Stimulated activated naive CD8-positive, alpha-beta T cell treated with anti-CD3 and anti-CD28 coated beads, Interleukin-15, Interleukin-2, amounts not matched to agents 100 U/mL and 50 U/mL, for 24 hours (primary cell): ENCODE measurements at regions not wholly inside any gene's neighbourhood (a gene's known extent, or its start where the extent isn't known, plus 50 kb on each side); places are given as distances from the start of the nearest gene placed in this dataset.

Experiments used
- ATAC-seq: fragments of 150-1000 bp; cut with Tn5 transposase; one replicate; pipeline ENCODE4 v1.10.0; 2021
- DNase-seq: peaks from one replicate; pipeline ENCODE4 v3.0.0; 2021

- ATAC-seq: no peak
- no peak for DNase-seq
These were observed 289.7 kb downstream of the FOXL1 start for GRCh38 chr16:86868070-86868469.

DNA sequence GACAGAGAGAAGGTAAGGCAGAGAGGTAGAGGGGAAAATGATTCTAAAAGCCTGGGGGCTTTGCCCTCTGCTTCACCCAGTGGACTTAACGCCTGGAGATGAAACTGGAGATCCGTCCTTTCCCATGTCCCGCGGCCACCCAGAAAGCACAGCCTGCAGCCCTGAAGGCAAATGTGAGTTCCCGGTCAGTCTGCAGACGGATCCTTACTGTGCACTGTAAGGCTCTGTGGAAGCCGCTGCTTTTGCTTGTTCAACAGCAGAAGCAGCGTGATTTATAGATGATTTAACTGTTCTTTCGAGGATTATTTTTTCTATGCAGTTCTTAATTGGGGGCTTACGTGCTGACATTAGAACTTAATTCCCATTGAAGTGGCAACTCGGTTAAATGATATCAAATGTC is 290.4 kb downstream of the FOXL1 start:
- no peak for ATAC-seq

DNA sequence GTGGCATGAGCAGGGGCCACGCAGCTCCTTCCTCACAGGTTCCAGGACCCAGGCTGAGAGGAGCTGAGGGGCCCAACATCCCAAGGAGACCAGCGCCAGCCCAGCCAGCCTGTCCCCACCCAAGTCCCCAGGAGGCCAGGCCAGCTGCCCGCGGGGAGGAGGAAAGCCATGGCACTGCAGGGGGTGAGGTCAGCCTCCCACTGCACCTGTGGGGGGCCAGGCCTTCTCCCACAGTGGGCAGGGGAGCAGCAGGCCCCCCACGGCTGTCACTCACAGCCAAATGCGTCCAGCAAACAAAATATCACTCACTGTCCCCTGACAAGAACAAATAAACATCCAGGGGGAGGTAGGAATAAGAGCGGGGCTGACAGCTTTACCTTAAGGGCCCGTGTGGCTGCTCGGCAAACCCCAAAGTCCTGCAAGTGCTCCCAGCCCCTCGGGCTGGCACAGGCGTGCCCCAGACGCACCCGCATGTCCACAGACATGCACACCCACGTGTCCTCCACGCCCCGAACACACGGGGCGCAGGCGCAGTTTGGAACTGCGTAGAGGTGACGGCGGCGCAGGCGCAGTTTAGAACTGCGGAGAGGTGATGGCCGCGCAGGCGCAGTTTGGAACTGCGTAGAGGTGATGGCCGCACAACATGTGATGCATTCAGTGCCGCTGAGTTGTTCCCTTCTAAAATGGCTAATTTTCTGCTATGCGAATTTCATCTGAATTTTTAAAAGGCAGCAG is 291.1 kb downstream of the FOXL1 start:
- no peak for ATAC-seq
- no peak for DNase-seq

More for the DNA sequence above, 290.4 kb downstream of the FOXL1 start:
- no peak for DNase-seq

DNA sequence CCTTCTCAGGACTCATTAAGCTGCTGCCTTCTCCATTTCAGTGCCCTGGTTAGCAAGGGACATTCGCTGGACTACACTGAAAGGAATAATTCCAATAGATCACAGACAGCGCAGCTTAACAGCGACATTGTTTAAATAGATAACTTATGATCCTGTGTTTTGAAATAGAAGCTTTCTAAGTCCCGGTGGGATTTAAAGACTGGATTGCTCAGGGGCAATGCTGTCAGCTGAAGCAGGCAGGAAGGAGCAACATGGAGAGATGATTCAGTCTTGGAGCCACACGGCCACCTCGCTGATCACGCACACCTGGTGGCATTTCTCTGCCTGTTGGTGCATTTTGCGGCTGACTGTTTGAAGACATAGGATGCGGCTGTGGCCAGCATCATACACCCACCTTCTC is 292.0 kb downstream of the FOXL1 start:
- ATAC-seq (no peak), DNase-seq (no peak)

GRCh38 chr16:86872131-86872530 is 293.8 kb downstream of the FOXL1 start:
- ATAC-seq: no peak
- DNase-seq: no peak

GRCh38 chr16:86872833-86873232 is 294.5 kb downstream of the FOXL1 start:
- DNase-seq: no peak
- no peak for ATAC-seq

- DNase-seq (peak; percentile 52), ATAC-seq (peak; percentile 49)
These were observed 295.8 kb downstream of the FOXL1 start for GRCh38 chr16:86874141-86874540.

GRCh38 chr16:86876499-86876898 is 298.1 kb downstream of the FOXL1 start:
- no peak for ATAC-seq

DNA sequence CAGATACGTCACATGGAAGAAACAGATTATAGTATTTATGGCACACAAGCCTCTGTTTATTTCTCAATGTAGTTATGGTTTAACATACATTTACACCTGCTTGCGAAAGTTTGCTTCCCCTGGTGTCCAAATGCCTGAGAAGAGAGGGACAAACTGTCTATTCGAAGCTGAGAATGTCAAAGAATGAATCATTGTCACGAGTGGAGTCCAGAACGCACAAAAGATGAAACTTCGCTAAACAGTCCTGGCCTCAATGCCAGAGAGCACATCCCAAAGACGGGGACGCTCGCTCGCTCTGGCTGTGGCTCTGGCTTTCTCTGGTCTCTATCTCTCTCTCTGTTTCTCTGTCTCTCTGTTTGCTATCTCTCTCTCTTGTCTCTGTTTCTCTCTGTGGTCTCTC is 298.8 kb downstream of the FOXL1 start:
- no peak for ATAC-seq

More at GRCh38 chr16:86876499-86876898, 298.1 kb downstream of the FOXL1 start:
- DNase-seq: no peak

GRCh38 chr16:86877835-86878234 is 299.5 kb downstream of the FOXL1 start:
- no peak for DNase-seq
- ATAC-seq: no peak

More for the DNA sequence above, 298.8 kb downstream of the FOXL1 start:
- DNase-seq: no peak

- ATAC-seq (no peak), DNase-seq (no peak)
These were observed 300.1 kb downstream of the FOXL1 start for GRCh38 chr16:86878236-86879080.

DNA sequence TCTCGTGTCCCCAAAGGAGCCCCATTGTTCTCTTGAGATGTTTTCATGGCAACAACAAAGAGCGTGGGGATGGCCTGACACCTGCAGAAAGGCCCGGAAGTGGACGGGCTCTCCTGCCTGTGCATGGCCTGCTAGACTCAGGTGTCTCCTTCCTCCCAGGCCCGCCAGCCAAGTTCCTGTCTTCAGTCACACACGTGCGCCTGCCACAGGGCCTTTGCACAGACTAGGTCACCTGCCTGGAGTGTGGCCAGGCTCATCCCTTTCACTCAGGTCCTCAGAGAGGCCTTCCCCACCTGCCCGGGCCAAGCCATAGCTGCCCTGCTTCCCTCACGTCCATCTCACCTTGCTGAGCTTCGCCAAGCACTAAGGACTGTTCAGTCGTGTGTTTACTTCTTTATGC is 300.9 kb downstream of the FOXL1 start:
- no peak for ATAC-seq
- DNase-seq: no peak

DNA sequence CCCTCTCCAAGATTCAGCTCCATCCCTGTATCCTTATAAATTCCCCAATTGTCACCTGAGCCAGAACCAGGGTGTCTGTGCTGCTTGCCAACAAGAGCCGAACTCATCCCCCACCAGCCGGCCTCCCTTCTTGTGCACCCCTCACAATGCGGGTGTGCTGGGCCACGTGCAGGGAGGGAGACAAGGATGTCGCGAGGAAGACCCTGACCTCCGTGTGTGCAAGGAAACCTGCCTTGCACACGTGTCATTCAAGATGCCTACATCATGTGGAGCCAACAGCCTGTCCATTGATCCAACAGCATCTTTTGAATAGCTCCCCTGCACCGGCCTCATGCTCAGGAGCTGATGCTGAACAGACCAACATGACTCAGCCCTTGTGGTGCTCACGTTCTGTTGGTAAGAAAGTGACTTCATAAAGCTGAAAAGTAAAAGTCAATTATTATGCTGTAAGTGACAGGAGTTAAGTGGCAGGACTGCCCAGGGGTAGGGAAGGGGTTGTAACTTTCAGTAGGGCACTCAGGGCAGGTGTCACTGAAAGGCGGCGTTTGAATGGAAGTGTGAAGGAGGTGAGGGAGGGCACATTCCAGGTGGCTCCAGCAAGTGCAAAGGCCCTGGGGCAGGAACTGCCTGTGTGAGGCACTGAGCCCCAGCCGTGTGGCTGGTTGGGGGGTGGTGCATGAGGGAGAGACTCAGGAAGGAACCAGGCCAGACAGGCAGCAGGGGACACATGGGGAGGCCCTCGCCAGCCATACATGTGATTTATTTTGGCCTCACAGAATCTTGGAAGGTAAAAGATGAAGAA is 302.2 kb downstream of the FOXL1 start:
- ATAC-seq (no peak), DNase-seq (no peak)

DNA sequence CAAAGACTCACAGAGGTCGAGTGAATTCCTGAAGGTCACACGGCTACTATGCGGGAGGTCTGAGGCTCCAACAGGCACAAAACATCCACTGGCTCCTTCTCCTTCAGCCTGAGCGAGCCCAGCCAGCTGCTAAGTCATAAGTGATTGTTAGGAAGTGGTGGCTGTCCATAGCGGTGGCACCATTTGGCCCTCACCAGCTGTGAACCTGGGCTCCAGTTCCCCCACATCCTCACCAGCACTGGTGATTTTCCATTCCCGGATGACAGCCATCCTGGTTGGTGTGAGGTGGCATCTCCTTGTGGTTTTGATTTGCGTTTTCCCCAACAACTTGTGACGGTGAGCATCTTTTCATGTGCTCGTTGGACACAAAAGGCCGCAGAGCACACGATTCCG is 302.8 kb downstream of the FOXL1 start:
- ATAC-seq (no peak), DNase-seq (no peak)

DNA sequence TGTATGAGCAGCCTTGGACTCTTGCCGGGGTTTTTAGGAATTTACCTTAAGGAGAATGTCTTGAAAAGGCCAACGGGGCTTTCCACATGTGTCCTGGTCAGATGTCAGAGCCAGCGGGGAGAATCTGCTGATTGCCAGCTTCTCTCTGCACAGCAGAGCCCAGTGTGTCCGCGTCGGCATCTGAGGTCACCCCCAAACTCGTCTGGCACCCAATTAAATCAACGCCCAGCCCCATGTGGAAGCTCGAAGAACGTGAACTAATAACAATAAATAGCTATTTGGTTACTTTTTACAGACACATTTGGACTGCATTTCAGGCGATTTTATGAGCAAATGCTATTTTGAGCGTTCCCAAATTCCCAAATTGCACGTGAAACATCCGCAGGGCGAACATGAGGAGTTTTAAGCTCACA is 303.5 kb downstream of the FOXL1 start:
- ATAC-seq (no peak), DNase-seq (no peak)

- ATAC-seq (no peak), DNase-seq (no peak)
These were observed 304.4 kb downstream of the FOXL1 start for GRCh38 chr16:86882586-86883280.

DNA sequence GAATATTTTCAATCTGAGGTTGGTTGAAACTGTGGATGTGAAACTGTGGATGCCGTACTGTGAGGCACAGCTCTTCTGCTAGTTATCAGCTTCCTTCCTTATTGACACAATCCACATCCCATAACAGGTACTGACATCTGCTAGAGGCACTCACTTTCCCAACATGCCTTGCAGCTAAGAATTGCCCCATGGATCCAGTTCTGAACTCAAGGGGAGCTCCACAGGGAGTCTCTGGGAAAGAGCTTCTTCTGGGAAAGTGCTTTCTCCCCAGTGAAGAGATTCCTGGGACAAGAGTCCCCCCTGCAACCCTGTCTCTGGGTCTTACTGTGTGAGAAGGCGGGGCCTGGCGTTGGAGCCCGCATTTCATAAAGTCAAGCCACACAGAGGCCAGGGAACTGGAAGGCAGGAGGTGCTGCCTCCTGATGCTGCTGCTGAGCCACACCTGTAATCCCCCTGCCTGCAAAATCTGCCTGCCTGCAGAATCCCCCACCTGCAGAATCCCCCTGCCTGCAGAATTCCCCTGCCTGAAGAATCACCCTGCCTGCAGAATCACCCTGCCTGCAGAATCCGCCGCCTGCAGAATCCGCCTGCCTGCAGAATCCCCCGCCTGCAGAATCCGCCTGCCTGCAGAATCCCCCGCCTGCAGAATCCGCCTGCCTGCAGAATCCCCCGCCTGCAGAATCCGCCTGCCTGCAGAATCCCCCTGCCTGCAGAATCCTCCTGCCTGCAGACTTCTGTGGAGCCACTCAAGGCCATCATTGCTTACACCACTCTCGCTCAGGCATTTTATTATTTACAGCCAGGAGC is 305.4 kb downstream of the FOXL1 start:
- ATAC-seq (no peak), DNase-seq (no peak)

DNA sequence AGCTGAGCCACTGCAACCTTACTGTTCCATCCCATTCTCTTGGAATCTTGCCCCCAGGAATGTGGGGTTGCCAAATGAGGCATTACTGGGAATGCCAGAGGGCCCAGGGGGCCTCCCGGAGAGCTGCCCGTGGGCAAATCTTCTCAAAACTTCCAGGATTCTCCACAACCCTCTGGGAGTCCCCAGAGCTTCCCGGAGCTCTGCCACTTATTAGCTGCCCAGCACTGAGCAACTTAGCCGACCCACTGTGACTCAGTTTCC is 306.0 kb downstream of the FOXL1 start:
- ATAC-seq (no peak), DNase-seq (no peak)

GRCh38 chr16:86885139-86885538 is 306.8 kb downstream of the FOXL1 start:
- DNase-seq (no peak), ATAC-seq (no peak)

- DNase-seq (no peak), ATAC-seq (no peak)
These were observed 308.3 kb downstream of the FOXL1 start for GRCh38 chr16:86886651-86887050.

- ATAC-seq (no peak), DNase-seq (no peak)
These were observed 309.1 kb downstream of the FOXL1 start for GRCh38 chr16:86887416-86887815.
